Body of pancreas (tissue), 4 donors: ENCODE measurements at regions not wholly inside any gene's neighbourhood (a gene's known extent, or its start where the extent isn't known, plus 50 kb on each side); places are given as distances from the start of the nearest gene placed in this dataset.

Experiments used
- POLR2A ChIP-seq, 3 donors: fragments of 450-650 bp; IDR thresholded peaks; one replicate each; pipeline ENCODE4 v1.6.1; 2016; ENCODE audit warnings: antibody characterized with exemption in 3 of 3, mild to moderate bottlenecking in 2 of 3
- TF ChIP-seq, protein P1 (sequence below), 7 experiments: fragments of 450-650 bp in 4 of 7; fragments of 200-600 bp in 3 of 7; sonication (generic) in 3 of 7; IDR thresholded peaks; one replicate each; pipeline ENCODE4 v1.5.1; 2016 to 2019; ENCODE audit warnings: antibody characterized with exemption in 7 of 7

DNA sequence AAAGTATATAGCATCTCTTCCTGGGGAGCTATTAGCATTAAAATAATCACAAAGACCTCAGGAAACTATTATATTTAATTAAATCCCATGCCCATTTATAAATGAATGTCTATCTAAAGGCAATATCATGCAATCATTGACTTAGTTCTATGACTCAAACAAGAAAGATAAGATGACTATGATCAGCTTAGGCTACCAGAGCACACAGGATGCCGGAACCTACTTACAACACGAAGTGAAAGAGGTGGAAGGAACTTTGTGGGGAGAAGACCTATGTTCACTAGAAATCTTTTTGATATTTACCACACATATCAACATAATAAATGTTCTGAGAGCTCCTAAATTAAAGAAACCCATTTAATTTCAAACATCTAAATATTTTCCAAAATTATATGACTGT is 344.2 kb upstream of the CYLC2 start:
- TF ChIP-seq, protein P1, sequence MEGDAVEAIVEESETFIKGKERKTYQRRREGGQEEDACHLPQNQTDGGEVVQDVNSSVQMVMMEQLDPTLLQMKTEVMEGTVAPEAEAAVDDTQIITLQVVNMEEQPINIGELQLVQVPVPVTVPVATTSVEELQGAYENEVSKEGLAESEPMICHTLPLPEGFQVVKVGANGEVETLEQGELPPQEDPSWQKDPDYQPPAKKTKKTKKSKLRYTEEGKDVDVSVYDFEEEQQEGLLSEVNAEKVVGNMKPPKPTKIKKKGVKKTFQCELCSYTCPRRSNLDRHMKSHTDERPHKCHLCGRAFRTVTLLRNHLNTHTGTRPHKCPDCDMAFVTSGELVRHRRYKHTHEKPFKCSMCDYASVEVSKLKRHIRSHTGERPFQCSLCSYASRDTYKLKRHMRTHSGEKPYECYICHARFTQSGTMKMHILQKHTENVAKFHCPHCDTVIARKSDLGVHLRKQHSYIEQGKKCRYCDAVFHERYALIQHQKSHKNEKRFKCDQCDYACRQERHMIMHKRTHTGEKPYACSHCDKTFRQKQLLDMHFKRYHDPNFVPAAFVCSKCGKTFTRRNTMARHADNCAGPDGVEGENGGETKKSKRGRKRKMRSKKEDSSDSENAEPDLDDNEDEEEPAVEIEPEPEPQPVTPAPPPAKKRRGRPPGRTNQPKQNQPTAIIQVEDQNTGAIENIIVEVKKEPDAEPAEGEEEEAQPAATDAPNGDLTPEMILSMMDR (IDR thresholded peaks at IDR 0.05), result no peak
- TF ChIP-seq POLR2A (IDR thresholded peaks at IDR 0.05), result no peak
